K562 (cell line): ENCODE measurements at regions not wholly inside any gene's neighbourhood (a gene's known extent, or its start where the extent isn't known, plus 50 kb on each side); places are given as distances from the start of the nearest gene placed in this dataset.

ENCODE experiments used
- ATAC-seq: fragments of 200-7000 bp; cut with Tn5 transposase; 3 replicates; pipeline ENCODE4 v1.9.1; 2020; ENCODE audit warnings: moderate library complexity
- BruUV-seq: library from RNA; stranded (reverse); fragments of 400-500 nt; replicated peaks from 2 replicates; lab custom pipeline; 2021; lab: Mats Ljungman, UMichigan
- CTCF ChIA-PET: fragments of 300-600 bp; formaldehyde crosslinking; extraction: SDS; loops from one replicate; lab custom pipeline; 2021; ENCODE audit warnings: low intra/inter-chr PET ratio; lab: Yijun Ruan, JAX
- POLR2A ChIA-PET: fragments of 300-600, 350-650 bp; sonication (Branson Sonifier 250); formaldehyde crosslinking; extraction: SDS; loops from one replicate; lab custom pipeline; 2021; ENCODE audit warnings: antibody characterized with exemption, inconsistent platforms; lab: Yijun Ruan, JAX
- DNase-seq, 4 experiments: peaks; one replicate each; pipeline versions ENCODE4 v3.0.0 to v3.0.0-alpha.2; 2011 to 2018; ENCODE audit warnings: low spot score in 3 of 4, mixed read lengths in 3 of 4; ENCODE audit errors: extremely low read depth in 1 of 4
- FAIRE-seq: peaks from 2 replicates; lab custom pipeline; 2011; peaks lifted over from hg19 to GRCh38; lab: Jason Lieb, UNC
- H2AFZ ChIP-seq: 2 replicates; pipeline ENCODE4 v1.6.0; 2011; ENCODE audit warnings: low read depth, low read length, control low read depth, inconsistent platforms
- H3K27ac ChIP-seq: fragments of 200-600 bp; 3 replicates; pipeline ENCODE4 v1.8.0; 2011; ENCODE audit warnings: low read depth, mild to moderate bottlenecking, control low read depth, inconsistent platforms, low read length, moderate library complexity, mixed read lengths; ENCODE audit errors: extremely low read depth
- H3K27me3 ChIP-seq, 2 experiments: fragments of 300-600 bp in 1 of 2; 2 replicates in 1 of 2; 3 replicates in 1 of 2; pipeline versions ENCODE4 v1.6.0 to v1.8.0; 2011; ENCODE audit warnings: inconsistent platforms in 2 of 2, low read length in 2 of 2, mild to moderate bottlenecking in 1 of 2, mixed read lengths in 1 of 2, moderate library complexity in 1 of 2; ENCODE audit not compliant: control insufficient read depth in 2 of 2, insufficient read depth in 2 of 2
- H3K36me3 ChIP-seq: fragments of 300-600 bp; 3 replicates; pipeline ENCODE4 v1.8.0; 2011; ENCODE audit warnings: mild to moderate bottlenecking, low read length, inconsistent platforms; ENCODE audit not compliant: control insufficient read depth, insufficient read depth
- H3K4me1 ChIP-seq, 2 experiments: fragments of 200-600 bp in 1 of 2; replicated peaks in 1 of 2; 2 replicates in 1 of 2; 3 replicates in 1 of 2; pipeline versions ENCODE4 v1.5.1 to v1.8.0; 2011; ENCODE audit warnings: inconsistent platforms in 2 of 2, low read length in 2 of 2, mild to moderate bottlenecking in 1 of 2, mixed read lengths in 1 of 2, moderate library complexity in 1 of 2; ENCODE audit not compliant: control insufficient read depth in 2 of 2, insufficient read depth in 2 of 2
- H3K4me2 ChIP-seq: 2 replicates; pipeline ENCODE4 v1.6.1; 2011; ENCODE audit warnings: low read length, control low read depth, inconsistent platforms, mixed read lengths; ENCODE audit not compliant: insufficient read depth
- H3K4me3 ChIP-seq: fragments of 200-600 bp; sonication (generic), shearing (Covaris generic); 2 replicates; pipeline ENCODE4 v1.5.1; 2016; ENCODE audit warnings: control low read depth, inconsistent platforms
- H3K79me2 ChIP-seq: fragments of 200-600 bp; 3 replicates; pipeline ENCODE4 v1.8.0; 2011; ENCODE audit warnings: low read length, inconsistent platforms; ENCODE audit not compliant: control insufficient read depth, insufficient read depth
- H3K9ac ChIP-seq, 2 experiments: 2 replicates each; pipeline versions ENCODE4 v1.6.0 to v1.6.1; 2011; ENCODE audit warnings: low read depth in 2 of 2, low read length in 2 of 2, control low read depth in 1 of 2, inconsistent platforms in 1 of 2, mild to moderate bottlenecking in 1 of 2, mixed read lengths in 1 of 2; ENCODE audit not compliant: insufficient read depth in 1 of 2
- H3K9me1 ChIP-seq: one replicate; pipeline ENCODE4 v1.6.0; 2011; ENCODE audit warnings: inconsistent platforms, mild to moderate bottlenecking, low read length, moderate library complexity; ENCODE audit not compliant: control insufficient read depth, insufficient read depth
- H3K9me3 ChIP-seq: replicated peaks from 2 replicates; pipeline ENCODE4 v1.5.1; 2011; ENCODE audit warnings: low read depth, low read length, inconsistent platforms; ENCODE audit not compliant: control insufficient read depth, insufficient read depth
- H4K20me1 ChIP-seq: replicated peaks from 2 replicates; pipeline ENCODE4 v1.6.1; 2011; ENCODE audit warnings: low read length, inconsistent platforms, mixed read lengths; ENCODE audit not compliant: control insufficient read depth, insufficient read depth
- BRD4 ChIP-seq: fragments of 200-600 bp; sonication (generic); IDR thresholded peaks from 2 replicates; pipeline ENCODE4 v1.6.1; 2017; ENCODE audit warnings: inconsistent platforms
- MEF2A ChIP-seq: IDR thresholded peaks from 2 replicates; pipeline ENCODE4 v1.6.1; 2011; ENCODE audit warnings: low read depth, mild to moderate bottlenecking, low read length, moderate library complexity; ENCODE audit not compliant: control insufficient read depth
- SNRNP70 ChIP-seq: fragments of 200-400 bp; formaldehyde crosslinking; optimal IDR thresholded peaks from 2 replicates; pipeline ENCODE3; 2017; ENCODE audit warnings: low read depth, low read length
- SP2 ChIP-seq: IDR thresholded peaks from 2 replicates; pipeline ENCODE4 v1.6.1; 2011; ENCODE audit warnings: mild to moderate bottlenecking, low read depth, low read length, moderate library complexity; ENCODE audit not compliant: poor library complexity, severe bottlenecking; ENCODE audit errors: extremely low read depth
- ZBTB11 ChIP-seq, 3 experiments: fragments of 200-800 bp in 1 of 3; fragments of 250-450 bp in 1 of 3; fragments of 450-650 bp in 1 of 3; sonication (Bioruptor Pico) in 1 of 3; sonication (Bioruptor generic) in 1 of 3; formaldehyde crosslinking in 1 of 3; IDR thresholded peaks; 2 replicates each; pipeline versions ENCODE4 v1.6.1 to v1.8.0; 2016 to 2022; ENCODE audit warnings: mild to moderate bottlenecking in 2 of 3, missing genetic modification characterization in 2 of 3, missing compliant biosample characterization in 1 of 3, moderate library complexity in 1 of 3
- ZNF134 ChIP-seq: fragments of 250-450 bp; sonication (Bioruptor Pico); conservative IDR thresholded peaks from 2 replicates; pipeline ENCODE4 v1.4.0; 2020
- whole genome bisulfite sequencing: fragments of 100-300 bp; shearing (Covaris generic); methylation state at CpG from one replicate; pipeline ENCODE4 v1.1.6; 2016; ENCODE audit warnings: low coverage, mixed read lengths; ENCODE audit not compliant: insufficient coverage; ENCODE audit errors: missing lambda C conversion rate; 5-methylcytosine and 5-hydroxymethylcytosine counted together
- in situ Hi-C: fragments of 300-500 bp; cut with MboI; formaldehyde crosslinking; loops from 4 replicates; pipeline ENCODE4 v1.15.0; 2018; ENCODE audit warnings: inconsistent platforms, mixed read lengths
- intact Hi-C: fragments of 100-400 bp; cut with micrococcal nuclease; formaldehyde crosslinking; loops from 2 replicates; pipeline ENCODE4 v1.14.2; 2022

- no TSS peak for BruUV-seq
- no peaks in the 10 kb centered on the region for H4K20me1 ChIP-seq
- no peak overlapping the region for H3K4me2 ChIP-seq
- in situ Hi-C loops (no loop called here), intact Hi-C loops (no loop called here)
- no peaks in the 10 kb centered on the region for H3K79me2 ChIP-seq
- ATAC-seq (no peak), DNase-seq (no peak), FAIRE-seq (no peak)
- H3K27ac ChIP-seq = no peak overlapping the region
- no peaks in the 10 kb centered on the region for H3K9me3 ChIP-seq
- 2% methylated on average over 3 of the region's 3 CpGs for WGBS
- POLR2A ChIA-PET = no interaction called here
- no peak overlapping the region for H3K4me3 ChIP-seq
- peaks cover 2 to 5% of the 10 kb centered on the region in 2 experiments; a peak in 1 of 5 replicates for H3K27me3 ChIP-seq
- H3K9ac ChIP-seq = no peak overlapping the region
- TF ChIP-seq BRD4 = no peak
- peak; percentile 66; the same call in 1 of the 2 replicates for TF ChIP-seq ZNF134
- TF ChIP-seq SP2 = no peak
- no peak for TF ChIP-seq SNRNP70
- H3K4me1 ChIP-seq = no peaks in the 10 kb centered on the region
- H3K36me3 ChIP-seq = no peaks in the 10 kb centered on the region
- no peak overlapping the region for H2AFZ ChIP-seq
- no peaks in the 10 kb centered on the region for H3K9me1 ChIP-seq
- CTCF ChIA-PET = no interaction called here
Observed at GRCh38 chr20:48411245-48411644, 416.6 kb downstream of the PREX1 start.

GRCh38 chr20:48409055-48409615 is 418.7 kb downstream of the PREX1 start:
- Histone ChIP-seq H3K27me3 (peaks cover 2 to 12% of the 10 kb centered on the region in 2 experiments; a peak in 1 of 5 replicates), H3K36me3 (no peaks in the 10 kb centered on the region), H4K20me1 (no peaks in the 10 kb centered on the region; the same call in 1 of the 2 replicates), H3K9ac (no peak overlapping the region), H3K27ac (no peak overlapping the region), H2AFZ (no peak overlapping the region), H3K9me1 (no peaks in the 10 kb centered on the region), H3K4me3 (no peak overlapping the region), H3K79me2 (no peaks in the 10 kb centered on the region), H3K4me1 (peaks cover 0 to 4% of the 10 kb centered on the region in 2 experiments; a peak in 1 of 5 replicates), H3K4me2 (no peak overlapping the region), H3K9me3 (no peaks in the 10 kb centered on the region)
- in situ Hi-C loops = no loop called here
- ATAC-seq (no peak), FAIRE-seq (no peak), DNase-seq (no peak)
- CTCF ChIA-PET = no interaction called here
- no peak for TF ChIP-seq MEF2A
- TF ChIP-seq ZBTB11 (CRISPR knock-in tag; IDR thresholded peaks at IDR 0.05) = peak in 1 of 3 experiments; percentile 67; a peak in 1 of 6 replicates
- no TSS peak for BruUV-seq
- POLR2A ChIA-PET = interaction anchor here (1.2 kb wide), 1 partner anchor 10 kb away, joined by 3 read pairs; no protein-coding TSS in a partner anchor
- intact Hi-C loops = no loop called here
- 0% methylated on average over 4 of the region's 4 CpGs for WGBS
